LNCAP (cell line): ENCODE measurements at regions not wholly inside any gene's neighbourhood (a gene's known extent, or its start where the extent isn't known, plus 50 kb on each side); places are given as distances from the start of the nearest gene placed in this dataset.

Experiments used
- CTCF ChIP-seq: fragments of 450-650 bp; IDR thresholded peaks from 2 replicates; pipeline ENCODE4 v1.5.1; 2017; ENCODE audit warnings: mild to moderate bottlenecking

- TF ChIP-seq CTCF = no peak
Measured at GRCh38 chr5:96066386-96066719, 104.7 kb upstream of the ELL2 start.

- no peak for TF ChIP-seq CTCF
Measured at GRCh38 chr5:96065685-96066385, 104.2 kb upstream of the ELL2 start.

DNA sequence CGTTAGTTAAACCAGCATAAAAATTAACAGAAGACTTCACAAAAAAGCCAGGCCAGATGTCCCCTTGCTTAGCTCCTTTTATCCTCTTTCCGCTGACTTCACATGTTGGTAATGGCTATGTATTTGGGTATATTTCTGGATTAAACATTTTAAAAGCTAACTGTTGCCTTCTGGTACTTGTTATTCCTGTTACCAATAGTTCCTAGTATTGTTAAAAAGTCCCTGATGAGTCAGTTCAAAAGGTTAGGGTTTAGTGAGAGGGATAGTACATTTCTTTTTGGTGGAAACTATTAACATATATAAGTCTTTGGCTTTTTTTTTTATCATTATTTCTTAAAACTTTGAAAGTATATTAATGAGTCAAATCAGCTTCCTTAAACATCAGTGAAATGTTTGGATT, 103.2 kb upstream of the ELL2 start:
- TF ChIP-seq CTCF = no peak

GRCh38 chr5:96062836-96063235, 101.2 kb upstream of the ELL2 start:
- no peak for TF ChIP-seq CTCF

DNA sequence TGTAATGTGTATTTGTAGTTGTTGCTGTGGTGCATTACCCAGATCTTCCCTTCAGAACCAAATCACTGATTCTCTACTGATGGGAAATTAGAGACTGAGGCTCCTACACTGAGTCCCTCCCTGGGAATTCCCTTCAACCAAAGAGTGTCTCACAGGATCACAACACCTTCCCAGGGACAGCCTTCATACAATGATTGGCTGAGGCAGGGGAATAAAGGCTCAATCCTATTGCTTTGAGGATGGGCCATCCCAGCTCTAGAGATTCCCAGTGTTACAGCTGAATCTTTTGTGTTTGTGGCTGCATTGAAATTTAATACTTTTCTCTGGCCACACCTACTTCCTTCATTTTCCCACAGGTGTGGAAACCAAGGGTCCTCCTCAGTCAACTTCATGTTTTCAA, 96.4 kb upstream of the ELL2 start:
- TF ChIP-seq CTCF = no peak

DNA sequence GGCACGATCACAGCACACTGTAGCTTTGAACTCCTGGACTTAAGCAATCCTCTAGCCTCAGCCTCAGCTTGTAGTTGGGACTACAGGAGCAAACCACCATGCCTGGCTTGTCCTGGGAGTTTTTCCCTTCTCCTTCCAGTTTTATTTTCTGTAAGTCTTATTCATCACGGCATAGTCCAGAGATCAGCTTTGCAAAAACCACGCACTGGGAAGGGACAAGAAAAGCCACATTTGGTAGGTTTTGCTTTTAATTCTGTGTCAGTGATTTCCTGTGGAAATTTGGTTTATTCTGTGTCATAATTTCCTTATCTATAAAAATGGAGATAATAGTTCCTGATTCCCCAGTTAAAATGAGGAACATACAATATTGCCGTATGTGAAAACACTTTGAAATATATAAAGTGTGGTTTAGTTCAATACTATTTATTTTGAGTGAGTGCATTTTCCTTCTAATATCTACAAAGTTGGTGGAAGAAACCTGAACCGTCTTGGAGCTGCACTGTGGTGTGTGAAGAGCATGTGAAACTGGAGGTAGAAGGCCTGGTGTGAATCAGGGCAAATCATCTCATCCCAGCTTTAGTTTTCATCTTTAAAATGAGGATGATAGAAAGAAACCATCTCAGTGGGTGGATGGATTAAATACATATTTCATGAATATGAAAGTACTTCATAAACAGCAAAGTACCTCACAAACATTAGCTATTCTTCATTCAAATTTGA, 92.8 kb upstream of the ELL2 start:
- no peak for TF ChIP-seq CTCF

GRCh38 chr5:96053063-96053735, 91.5 kb upstream of the ELL2 start:
- TF ChIP-seq CTCF = no peak
